ENCODE measurements at regions not wholly inside any gene's neighbourhood (a gene's known extent, or its start where the extent isn't known, plus 50 kb on each side); places are given as distances from the start of the nearest gene placed in this dataset.

DNA sequence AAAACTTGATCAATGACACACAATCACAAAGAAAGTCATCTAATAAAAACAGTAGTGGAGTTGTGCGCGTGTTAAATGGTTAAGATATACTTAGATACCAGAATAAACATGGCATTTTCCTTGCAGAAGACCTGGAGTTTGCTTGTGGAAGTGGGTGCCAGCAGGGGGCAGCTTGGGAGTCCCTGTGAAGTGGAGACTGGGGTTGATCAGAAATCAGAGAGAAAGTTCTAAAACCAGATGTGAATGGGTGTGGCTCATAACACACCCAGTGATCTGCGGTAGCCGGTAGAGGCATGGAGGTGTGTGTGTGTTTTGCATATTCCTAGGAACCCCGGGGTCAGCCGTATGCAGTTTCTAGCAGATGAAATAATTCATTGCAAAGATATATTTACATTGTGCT is 300.1 kb upstream of the TRIB2 start:
- no peak for DNase-seq (ENCODE audit: low read depth)

DNA sequence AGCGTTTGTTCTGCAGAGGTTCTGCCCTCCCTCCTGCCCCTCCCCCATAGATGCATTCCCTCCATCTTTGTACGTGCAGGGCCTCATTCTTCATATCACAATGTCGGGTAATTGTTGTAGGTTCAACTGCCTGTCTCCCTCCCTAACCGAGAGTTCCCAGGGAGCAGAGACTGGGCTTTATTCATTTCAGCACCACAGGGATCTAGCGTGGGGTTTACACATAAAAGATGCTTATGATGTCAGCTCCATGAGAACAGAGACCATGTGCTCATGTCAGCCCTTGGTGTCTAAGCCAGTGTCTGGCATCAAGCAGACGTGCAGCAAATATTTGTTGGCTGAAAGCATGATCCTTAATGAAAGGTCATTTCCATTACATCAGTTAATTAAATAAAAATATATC is 298.9 kb upstream of the TRIB2 start:
- no peak for DNase-seq (ENCODE audit: low read depth)

GRCh38 chr2:12419803-12420202 is 296.9 kb upstream of the TRIB2 start:
- DNase-seq (ENCODE audit: low read depth) = no peak

DNA sequence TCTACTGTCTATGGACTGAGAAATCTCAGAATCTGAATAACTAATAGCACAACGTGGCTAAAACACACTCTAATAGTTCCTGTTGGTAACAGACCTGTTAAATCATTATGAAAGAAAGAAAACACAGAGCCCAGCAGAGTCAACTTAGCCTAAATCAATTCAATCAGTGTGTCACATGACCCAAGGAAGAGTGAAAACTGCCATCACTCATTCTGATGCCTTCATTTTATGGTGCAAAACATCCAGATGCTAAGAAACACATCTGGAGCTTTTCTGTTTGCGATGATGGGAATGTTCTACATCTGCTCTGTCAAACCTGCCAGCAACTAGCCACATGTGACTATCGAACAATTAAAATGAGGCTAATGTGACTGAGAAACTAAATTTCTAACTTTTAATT is 295.7 kb upstream of the TRIB2 start:
- no peak for DNase-seq (ENCODE audit: low read depth)

- DNase-seq (ENCODE audit: low read depth) = no peak
Observed at GRCh38 chr2:12424219-12424618, 292.5 kb upstream of the TRIB2 start.

DNA sequence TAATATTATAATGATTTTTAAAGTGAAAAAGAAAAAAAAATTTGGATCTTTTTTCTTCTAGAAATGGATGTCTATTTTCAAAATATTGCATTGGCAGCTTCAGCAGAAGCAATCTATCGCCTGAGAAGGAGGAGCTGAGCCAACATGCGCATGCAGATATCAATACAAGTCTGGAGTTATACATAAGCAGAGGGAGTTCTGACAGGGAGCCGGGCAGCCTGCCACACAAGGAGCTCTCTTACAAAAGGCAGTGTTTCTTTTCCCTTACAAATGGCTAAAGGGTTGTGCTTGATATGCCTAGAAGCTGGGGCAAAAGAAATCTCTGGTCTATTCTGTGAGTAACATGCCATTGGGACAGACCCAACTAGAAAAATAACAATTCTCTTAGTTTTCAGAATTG is 291.9 kb upstream of the TRIB2 start:
- no peak for DNase-seq (ENCODE audit: low read depth)

DNA sequence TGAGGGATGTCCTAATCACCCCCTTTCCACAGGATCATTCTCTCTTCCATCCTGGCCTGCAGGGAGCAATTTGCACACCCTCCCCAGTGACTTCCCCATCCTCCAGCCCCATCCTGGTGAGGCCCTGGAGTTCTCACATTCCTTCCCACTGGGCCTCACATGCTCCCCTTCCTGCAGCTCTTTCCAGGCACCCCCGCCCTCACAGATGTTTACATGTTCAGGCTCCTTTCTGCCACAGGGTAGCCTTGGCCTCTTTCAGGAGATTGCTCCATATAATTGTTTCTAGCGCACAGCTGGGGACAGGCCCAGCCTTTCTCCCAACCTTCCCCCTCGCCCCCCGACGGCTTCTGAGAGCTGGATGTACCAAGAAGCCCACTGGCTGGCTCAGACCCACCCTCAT is 288.4 kb upstream of the TRIB2 start:
- no peak for DNase-seq (ENCODE audit: low read depth)

DNA sequence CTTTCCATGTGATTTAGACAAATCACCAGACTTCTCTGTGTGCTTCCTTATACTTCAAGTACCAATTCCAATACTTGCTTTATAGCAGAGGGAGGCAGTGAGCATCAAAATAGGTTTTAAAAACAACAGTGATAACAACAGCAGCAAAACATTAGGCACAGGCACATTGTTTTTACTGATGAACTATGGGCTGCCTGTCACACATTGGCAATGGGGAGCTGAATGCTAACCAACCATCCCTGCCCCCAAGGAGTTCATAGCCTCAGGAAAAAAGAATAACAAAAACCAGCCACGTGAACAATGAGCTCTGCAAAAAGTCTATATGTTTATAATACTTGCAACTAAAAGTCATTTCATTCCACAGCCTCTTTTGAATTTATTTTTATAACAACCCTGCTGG is 287.9 kb upstream of the TRIB2 start:
- DNase-seq (ENCODE audit: low read depth) = no peak

GRCh38 chr2:12429779-12430406 is 286.8 kb upstream of the TRIB2 start:
- DNase-seq (ENCODE audit: low read depth) = no peak

- DNase-seq (ENCODE audit: low read depth) = no peak
Observed at GRCh38 chr2:12430407-12431133, 286.2 kb upstream of the TRIB2 start.

- DNase-seq (ENCODE audit: low read depth) = no peak
Observed at GRCh38 chr2:12432985-12433625, 283.6 kb upstream of the TRIB2 start.

DNA sequence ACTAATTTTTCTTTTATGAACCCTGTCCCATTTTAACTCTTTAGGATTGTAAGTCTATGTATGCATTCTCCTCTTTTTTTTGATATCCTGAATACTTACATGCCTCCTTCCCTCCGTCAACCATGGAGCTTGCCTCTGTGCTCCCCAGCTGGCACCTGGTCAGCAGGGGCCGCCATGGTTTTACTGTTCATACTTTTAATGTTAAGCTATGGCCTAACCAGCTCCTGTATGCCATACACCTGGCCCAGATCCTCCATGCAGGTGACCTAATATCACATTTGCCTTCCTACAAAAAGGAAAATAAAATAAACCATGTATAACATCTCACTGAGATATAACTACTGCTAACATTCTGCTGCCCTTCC is 283.1 kb upstream of the TRIB2 start:
- DNase-seq (ENCODE audit: low read depth) = no peak

GRCh38 chr2:12434630-12435098 is 282.1 kb upstream of the TRIB2 start:
- DNase-seq (ENCODE audit: low read depth) = no peak

DNA sequence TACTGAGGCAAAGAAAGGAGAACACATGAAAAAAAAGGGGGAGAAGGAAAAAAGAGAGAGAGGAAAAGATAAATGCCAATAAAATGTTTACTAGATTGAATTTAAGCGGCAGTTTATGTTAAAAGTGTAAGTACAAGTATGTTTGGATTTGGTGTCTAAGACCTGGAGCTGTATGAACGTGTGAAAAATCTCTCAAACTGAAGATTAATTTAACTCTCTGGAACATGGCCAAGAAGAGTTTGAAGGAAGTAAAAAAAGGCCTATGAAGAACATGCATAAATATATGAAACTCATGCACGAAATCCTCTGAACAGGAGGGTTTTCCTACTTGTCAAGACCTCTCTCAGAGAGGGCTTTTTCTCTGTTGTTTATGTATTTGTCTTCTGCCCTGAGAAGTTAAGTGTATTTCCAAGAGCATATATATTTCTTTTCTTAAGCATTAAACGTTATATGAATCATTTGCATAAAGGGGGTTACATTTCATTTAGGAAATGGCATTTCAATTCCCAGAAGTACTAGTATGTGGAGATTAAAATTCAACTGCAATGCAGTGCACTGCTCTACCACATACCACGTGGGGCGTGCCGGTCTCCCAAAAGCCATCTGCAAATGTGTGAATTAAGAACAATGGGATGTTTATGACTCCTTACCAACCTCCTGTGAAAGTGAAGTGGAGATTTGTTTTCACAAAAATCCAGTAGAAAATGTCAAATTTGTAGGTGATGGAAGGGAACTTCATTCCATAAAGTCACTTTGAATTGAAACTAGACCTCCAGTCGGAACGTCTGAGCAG is 281.1 kb upstream of the TRIB2 start:
- DNase-seq (ENCODE audit: low read depth) = no peak

- DNase-seq (ENCODE audit: low read depth) = no peak
Observed at GRCh38 chr2:12436483-12436882, 280.3 kb upstream of the TRIB2 start.

GRCh38 chr2:12436935-12437561 is 279.7 kb upstream of the TRIB2 start:
- DNase-seq (ENCODE audit: low read depth) = no peak

DNA sequence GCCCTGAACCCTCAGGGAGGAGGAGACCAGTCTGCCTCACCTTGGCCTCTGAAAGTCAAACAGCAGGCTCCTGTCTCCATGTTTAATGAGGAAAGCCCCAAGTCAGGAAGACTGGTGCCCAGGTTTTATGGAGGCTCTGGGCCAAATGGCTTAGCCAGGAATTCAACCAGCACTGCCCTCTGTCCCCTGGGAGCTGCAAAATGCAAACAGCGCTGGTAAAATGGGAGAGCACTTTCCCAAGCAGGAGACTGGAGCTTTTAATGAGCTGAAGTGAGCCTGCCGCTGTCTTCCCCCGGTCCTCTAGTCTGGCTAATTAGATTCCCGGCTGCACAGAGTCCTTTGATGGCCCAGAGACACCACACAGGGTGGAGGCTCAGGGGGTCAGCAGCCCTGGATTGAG is 276.0 kb upstream of the TRIB2 start:
- no peak for DNase-seq (ENCODE audit: low read depth)

DNA sequence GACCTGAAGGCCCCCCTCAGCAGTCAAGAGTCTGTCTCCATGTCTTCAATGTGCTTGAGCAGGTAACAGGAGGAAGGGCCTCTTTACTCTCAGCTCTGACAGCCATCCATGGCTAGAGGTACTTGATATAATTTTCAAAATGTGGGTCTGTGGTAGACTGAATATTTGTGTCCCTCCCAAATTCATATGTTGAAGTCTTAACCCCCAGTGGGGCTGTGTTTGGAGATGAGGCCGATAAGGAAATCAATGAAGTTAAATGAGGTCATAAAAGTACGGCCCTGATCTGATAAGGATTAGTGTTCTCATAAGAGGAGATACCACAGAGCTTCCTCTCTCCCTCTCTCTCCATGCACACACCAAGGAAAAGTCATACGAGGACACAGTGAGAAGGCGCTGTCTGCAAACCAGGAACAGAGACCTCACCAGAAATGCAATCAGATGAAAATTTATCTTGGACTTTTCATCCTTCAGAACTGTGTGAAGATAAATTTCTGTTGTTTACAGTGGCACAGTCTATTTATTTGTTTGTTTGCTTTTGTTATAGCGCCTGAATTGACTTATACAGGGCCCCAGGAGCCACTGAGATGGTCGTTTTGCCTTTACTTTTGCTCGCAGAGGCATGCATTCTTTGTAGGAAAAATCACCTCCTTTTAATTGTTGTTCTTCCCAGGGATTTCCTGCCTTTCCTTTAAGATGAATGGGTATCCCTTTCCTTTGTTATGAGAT is 274.8 kb upstream of the TRIB2 start:
- no peak for DNase-seq (ENCODE audit: low read depth)

- DNase-seq (ENCODE audit: low read depth) = no peak
Observed at GRCh38 chr2:12442476-12442847, 274.3 kb upstream of the TRIB2 start.

DNA sequence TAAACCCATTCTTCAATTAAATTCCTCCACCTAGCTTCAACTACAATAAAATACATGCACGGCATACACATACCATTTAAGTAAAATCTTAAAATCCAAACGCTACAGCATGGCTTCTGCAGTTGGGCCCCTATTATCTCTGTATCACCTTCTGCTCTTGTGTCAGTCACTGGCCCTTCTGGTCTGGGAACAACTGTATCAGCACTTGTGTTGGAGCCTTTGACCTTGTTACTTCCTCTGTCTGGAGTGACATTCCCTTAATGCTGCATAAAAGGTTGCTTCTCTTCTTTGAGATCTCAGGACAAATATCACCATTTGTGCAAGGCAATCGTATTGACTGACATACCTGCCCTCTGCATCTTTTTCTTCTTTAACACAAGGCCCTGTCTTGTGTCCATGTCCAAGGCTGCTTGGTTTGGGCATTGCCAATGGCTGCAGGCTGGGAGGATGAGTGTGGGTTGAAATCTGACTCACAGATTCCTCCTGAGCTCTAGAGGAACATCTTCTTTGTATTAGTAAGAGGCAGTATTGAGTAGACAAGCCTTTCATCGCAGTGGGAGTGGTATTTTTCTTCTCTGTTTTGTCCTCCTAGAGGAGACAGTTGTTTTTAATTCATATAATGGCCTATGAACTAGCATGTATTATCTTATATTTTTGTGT is 267.8 kb upstream of the TRIB2 start:
- no peak for DNase-seq (ENCODE audit: low read depth)

DNA sequence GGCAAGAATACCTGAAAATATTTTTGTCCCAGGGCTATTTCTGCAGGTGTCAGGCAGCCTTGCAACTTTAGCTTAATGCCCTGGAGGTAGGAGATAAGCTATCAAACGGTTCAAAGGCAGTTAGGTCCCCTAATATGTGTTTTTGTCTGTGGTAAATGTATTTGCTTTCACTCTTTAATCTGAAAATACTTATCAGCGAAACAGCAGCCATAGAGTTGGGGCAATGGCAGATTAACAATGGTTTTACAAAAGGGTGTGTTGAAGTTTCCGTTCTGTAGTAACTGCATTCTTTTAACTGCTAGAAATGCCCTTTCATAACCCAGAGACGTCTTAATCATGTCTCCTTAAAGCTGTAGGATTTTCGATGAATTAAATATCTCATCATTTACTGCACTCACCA is 265.0 kb upstream of the TRIB2 start:
- no peak for DNase-seq (ENCODE audit: low read depth)
